GM12864 (cell line): ENCODE measurements at regions not wholly inside any gene's neighbourhood (a gene's known extent, or its start where the extent isn't known, plus 50 kb on each side); places are given as distances from the start of the nearest gene placed in this dataset.

Experiments
- DNase-seq: peaks from one replicate; pipeline ENCODE4 v3.0.0-alpha.2; 2011; ENCODE audit warnings: low read depth
- H3K4me3 ChIP-seq: 2 replicates; pipeline ENCODE4 v1.5.1; 2011; ENCODE audit warnings: mild to moderate bottlenecking, low read depth, low read length, control low read depth
- TF ChIP-seq, protein P1 (sequence below): IDR thresholded peaks from 2 replicates; pipeline ENCODE4 v1.5.1; 2011; ENCODE audit warnings: low read depth, mild to moderate bottlenecking, moderate library complexity, low read length, control low read depth, inconsistent platforms; ENCODE audit errors: missing control alignments

DNA sequence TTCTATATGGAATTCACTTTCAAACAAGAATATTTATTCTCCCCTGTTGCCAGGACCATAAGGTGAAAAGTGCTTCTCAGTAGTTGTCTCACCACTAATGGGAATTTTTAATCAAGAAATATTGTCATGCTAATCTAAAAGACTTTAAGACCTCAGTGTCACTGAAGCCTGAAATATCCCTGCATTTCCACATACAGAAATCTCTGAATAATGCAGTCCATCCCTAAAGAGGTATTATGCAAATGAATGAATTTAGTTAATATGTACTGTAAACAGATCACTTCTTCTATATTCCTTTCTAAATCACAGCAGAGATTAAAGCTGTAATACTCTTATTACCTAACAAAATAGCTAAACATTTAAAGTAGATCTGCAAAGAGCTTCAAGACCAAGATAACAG lies 531.1 kb upstream of the CDH6 start:
- DNase-seq = no peak
- H3K4me3 ChIP-seq = no peak overlapping the region
- TF ChIP-seq, protein P1, sequence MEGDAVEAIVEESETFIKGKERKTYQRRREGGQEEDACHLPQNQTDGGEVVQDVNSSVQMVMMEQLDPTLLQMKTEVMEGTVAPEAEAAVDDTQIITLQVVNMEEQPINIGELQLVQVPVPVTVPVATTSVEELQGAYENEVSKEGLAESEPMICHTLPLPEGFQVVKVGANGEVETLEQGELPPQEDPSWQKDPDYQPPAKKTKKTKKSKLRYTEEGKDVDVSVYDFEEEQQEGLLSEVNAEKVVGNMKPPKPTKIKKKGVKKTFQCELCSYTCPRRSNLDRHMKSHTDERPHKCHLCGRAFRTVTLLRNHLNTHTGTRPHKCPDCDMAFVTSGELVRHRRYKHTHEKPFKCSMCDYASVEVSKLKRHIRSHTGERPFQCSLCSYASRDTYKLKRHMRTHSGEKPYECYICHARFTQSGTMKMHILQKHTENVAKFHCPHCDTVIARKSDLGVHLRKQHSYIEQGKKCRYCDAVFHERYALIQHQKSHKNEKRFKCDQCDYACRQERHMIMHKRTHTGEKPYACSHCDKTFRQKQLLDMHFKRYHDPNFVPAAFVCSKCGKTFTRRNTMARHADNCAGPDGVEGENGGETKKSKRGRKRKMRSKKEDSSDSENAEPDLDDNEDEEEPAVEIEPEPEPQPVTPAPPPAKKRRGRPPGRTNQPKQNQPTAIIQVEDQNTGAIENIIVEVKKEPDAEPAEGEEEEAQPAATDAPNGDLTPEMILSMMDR = no peak

DNA sequence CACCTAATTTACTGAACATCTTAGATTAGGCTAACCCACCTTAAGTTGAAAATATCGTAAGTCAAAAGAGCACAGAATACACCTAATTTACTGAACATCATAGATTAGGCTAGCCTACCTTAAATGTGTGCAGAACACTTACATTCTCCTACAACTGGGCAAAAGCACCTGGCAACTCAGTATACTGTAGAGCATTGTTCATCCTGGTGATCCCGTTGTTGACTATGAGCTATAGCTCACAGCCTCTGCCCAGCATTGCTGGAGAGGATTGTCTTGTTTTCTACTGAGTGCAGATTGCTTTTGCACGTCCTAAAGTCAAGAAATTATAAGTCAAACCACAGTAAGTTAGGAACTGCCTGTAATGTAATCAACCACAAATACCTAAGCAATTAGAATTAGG lies 531.8 kb upstream of the CDH6 start:
- DNase-seq = no peak
- H3K4me3 ChIP-seq = no peak overlapping the region
- TF ChIP-seq, protein P1 = no peak

DNA sequence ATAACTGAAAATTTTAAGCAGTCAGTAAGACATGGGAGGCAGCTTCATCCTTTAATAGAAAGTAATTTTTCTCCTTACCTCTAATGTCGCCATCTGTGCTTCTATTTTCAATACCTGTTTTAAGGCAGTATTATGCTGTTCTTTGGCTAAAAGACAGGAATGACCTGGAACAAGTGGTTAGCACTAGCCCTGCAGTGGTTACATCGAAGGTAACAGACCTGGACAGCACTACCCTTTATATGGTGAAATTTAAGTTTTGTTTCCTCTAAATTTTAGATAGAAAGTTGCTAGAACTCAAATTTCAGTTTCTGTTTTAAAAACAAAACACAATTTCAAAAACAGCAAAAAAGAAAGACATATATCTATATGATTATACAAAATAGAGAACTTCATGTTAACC lies 534.1 kb upstream of the CDH6 start:
- DNase-seq = no peak
- TF ChIP-seq, protein P1 = no peak
- H3K4me3 ChIP-seq = no peak overlapping the region

DNA sequence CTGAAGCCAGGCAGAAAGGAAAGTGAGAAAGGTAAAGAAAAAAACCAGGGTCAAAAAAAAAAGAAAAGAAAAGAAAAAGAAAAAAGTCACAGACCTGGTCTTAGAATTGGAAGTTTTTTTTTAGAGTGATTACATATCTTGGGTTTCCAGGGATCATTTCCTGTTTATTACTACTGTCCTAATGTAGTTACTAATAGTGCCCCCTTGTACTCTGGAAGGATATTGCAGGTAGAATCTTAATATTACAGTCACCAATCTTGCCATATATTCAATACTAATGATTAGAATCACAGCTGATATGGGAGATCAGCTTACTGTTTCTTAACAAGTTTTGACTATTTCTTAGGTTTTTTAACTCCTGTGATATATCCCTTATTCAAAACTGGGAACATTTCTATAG lies 543.2 kb upstream of the CDH6 start:
- TF ChIP-seq, protein P1 = no peak
- H3K4me3 ChIP-seq = no peak overlapping the region
- no peak for DNase-seq

DNA sequence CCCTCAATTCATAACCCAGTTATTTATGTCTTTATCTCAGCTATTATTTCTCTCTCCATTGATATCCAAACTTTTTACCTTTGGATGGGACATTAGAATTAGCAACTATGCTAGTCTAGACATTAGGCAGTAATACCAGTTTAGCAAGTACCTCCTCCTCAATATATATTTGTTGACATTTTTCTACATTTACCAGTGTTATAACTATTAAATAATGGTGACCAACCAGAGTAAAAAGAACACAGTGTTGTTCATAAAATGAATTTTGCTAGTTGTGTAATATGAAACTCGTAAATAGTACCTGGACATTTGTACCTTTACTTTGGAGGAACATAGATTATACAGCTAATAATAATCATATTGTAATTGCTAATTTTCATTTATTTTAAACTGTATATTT lies 554.6 kb upstream of the CDH6 start:
- no peak overlapping the region for H3K4me3 ChIP-seq
- DNase-seq = no peak
- TF ChIP-seq, protein P1 = no peak

DNA sequence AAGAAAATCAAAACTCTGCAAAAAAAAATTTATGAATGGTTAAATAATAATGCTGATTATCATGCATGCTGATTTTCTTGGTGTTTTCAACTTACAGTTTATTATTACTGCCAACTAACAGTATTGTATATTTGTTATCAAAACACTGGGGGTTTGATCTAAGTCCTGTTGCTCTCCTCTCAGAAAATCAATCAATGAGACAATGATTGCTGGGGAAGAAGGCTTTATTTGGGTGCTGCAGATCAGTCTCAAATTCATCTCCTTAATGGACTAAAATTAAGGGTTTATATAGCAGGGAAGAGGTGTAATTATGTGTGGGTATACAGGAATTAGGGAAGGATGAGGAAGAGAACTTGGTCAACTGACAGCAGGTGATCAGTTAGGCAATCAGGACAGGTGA lies 565.5 kb upstream of the CDH6 start:
- TF ChIP-seq, protein P1 = no peak
- H3K4me3 ChIP-seq = no peak overlapping the region
- no peak for DNase-seq

DNA sequence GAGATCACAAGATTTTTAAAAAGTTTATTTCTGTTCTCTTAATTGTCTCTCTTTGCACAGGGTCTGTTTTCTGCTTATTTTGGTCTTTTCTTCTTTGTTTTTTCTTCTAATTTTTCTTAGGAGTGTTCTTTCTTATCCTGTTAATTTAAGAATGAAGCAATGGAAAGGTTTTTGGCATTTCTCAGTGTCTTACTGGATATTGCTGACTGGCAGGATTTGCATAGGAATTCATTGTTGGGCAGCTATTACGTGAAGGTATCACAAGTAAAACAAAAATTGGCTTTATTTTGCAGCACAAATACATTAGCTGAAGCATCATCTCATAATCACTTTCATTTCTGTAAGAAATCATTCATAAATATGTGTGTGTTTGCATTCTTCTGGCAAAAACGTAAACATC lies 566.9 kb upstream of the CDH6 start:
- TF ChIP-seq, protein P1 = no peak
- DNase-seq = no peak
- H3K4me3 ChIP-seq = no peak overlapping the region
